GM19025 (cell line): ENCODE measurements at regions not wholly inside any gene's neighbourhood (a gene's known extent, or its start where the extent isn't known, plus 50 kb on each side); places are given as distances from the start of the nearest gene placed in this dataset.

ENCODE experiments used
- ATAC-seq: cut with Tn5 transposase; IDR thresholded peaks from one replicate; pipeline ENCODE4 v1.9.1; 2021; ENCODE audit warnings: mild to moderate bottlenecking, low read depth, moderate library complexity; ENCODE audit not compliant: unreplicated experiment

GRCh38 chr10:10587744-10588393, 429.8 kb upstream of the CELF2 start:
- no peak for ATAC-seq

- no peak for ATAC-seq
Measured at GRCh38 chr10:10589540-10590303, 427.9 kb upstream of the CELF2 start.

GRCh38 chr10:10591715-10592341, 425.8 kb upstream of the CELF2 start:
- no peak for ATAC-seq

GRCh38 chr10:10596256-10596655, 421.4 kb upstream of the CELF2 start:
- ATAC-seq = no peak

GRCh38 chr10:10598297-10598696, 419.4 kb upstream of the CELF2 start:
- ATAC-seq = no peak

GRCh38 chr10:10600004-10600403, 417.7 kb upstream of the CELF2 start:
- ATAC-seq = no peak

GRCh38 chr10:10605551-10606081, 412.1 kb upstream of the CELF2 start:
- no peak for ATAC-seq

- ATAC-seq = no peak
Measured at GRCh38 chr10:10609379-10609955, 408.2 kb upstream of the CELF2 start.

GRCh38 chr10:10610171-10610570, 407.5 kb upstream of the CELF2 start:
- no peak for ATAC-seq

- no peak for ATAC-seq
Measured at GRCh38 chr10:10612151-10612550, 405.5 kb upstream of the CELF2 start.

GRCh38 chr10:10613656-10614244, 403.9 kb upstream of the CELF2 start:
- ATAC-seq = no peak

GRCh38 chr10:10617686-10618085, 400.0 kb upstream of the CELF2 start:
- ATAC-seq = no peak

GRCh38 chr10:10618139-10618538, 399.5 kb upstream of the CELF2 start:
- ATAC-seq = no peak

- no peak for ATAC-seq
Measured at GRCh38 chr10:10623958-10624566, 393.6 kb upstream of the CELF2 start.

GRCh38 chr10:10624567-10624962, 393.1 kb upstream of the CELF2 start:
- no peak for ATAC-seq

- no peak for ATAC-seq
Measured at GRCh38 chr10:10625491-10625890, 392.2 kb upstream of the CELF2 start.

GRCh38 chr10:10626734-10627133, 390.9 kb upstream of the CELF2 start:
- ATAC-seq = no peak

GRCh38 chr10:10627414-10627813, 390.3 kb upstream of the CELF2 start:
- ATAC-seq = no peak

GRCh38 chr10:10629512-10629911, 388.2 kb upstream of the CELF2 start:
- ATAC-seq = no peak

- ATAC-seq = no peak
Measured at GRCh38 chr10:10630281-10630680, 387.4 kb upstream of the CELF2 start.
